Kidney (tissue), 13 donors: ENCODE measurements at regions not wholly inside any gene's neighbourhood (a gene's known extent, or its start where the extent isn't known, plus 50 kb on each side); places are given as distances from the start of the nearest gene placed in this dataset.

Experiments used
- DNase-seq, 5 donors: peaks; one replicate each; pipeline ENCODE4 v3.0.0-alpha.2; 2013 to 2020
- FAIRE-seq: peaks from 2 replicates; lab custom pipeline; 2012; peaks lifted over from hg19 to GRCh38; lab: Jason Lieb, UNC
- H3K27ac ChIP-seq, 2 donors: one replicate each; pipeline ENCODE4 v1.7.0; 2013; ENCODE audit warnings: low read depth in 2 of 2, low read length in 2 of 2, inconsistent platforms in 1 of 2
- H3K27me3 ChIP-seq: one replicate; pipeline ENCODE4 v1.7.1; 2013; ENCODE audit warnings: low read length, inconsistent platforms; ENCODE audit not compliant: control insufficient read depth, insufficient read depth
- H3K36me3 ChIP-seq, 3 donors: one replicate each; pipeline versions ENCODE4 v1.7.0 to v1.7.1; 2013; ENCODE audit warnings: low read length in 3 of 3, control low read depth in 1 of 3, inconsistent platforms in 1 of 3; ENCODE audit not compliant: insufficient read depth in 3 of 3, control insufficient read depth in 2 of 3
- H3K4me1 ChIP-seq, 3 donors: one replicate each; pipeline versions ENCODE4 v1.7.0 to v1.7.1; 2013; ENCODE audit warnings: low read length in 3 of 3, inconsistent platforms in 1 of 3, low read depth in 1 of 3; ENCODE audit not compliant: control insufficient read depth in 2 of 3, insufficient read depth in 2 of 3
- H3K4me3 ChIP-seq, 3 donors: one replicate each; pipeline versions ENCODE4 v1.7.0 to v1.8.1; 2013; ENCODE audit warnings: low read length in 3 of 3, control low read depth in 1 of 3, inconsistent platforms in 1 of 3
- H3K9ac ChIP-seq, 3 donors: one replicate each; pipeline versions ENCODE4 v1.7.0 to v1.7.1; 2013; ENCODE audit warnings: low read length in 3 of 3, control low read depth in 1 of 3, inconsistent platforms in 1 of 3
- H3K9me3 ChIP-seq, 3 donors: one replicate each; pipeline versions ENCODE4 v1.7.0 to v1.7.1; 2013; ENCODE audit warnings: low read length in 3 of 3, control low read depth in 1 of 3, inconsistent platforms in 1 of 3; ENCODE audit not compliant: control insufficient read depth in 2 of 3, insufficient read depth in 1 of 3
- CTCF ChIP-seq: IDR thresholded peaks from 3 replicates; pipeline ENCODE4 v1.5.1; 2012; ENCODE audit warnings: mild to moderate bottlenecking, moderate library complexity, borderline replicate concordance; ENCODE audit not compliant: insufficient read depth; ENCODE audit errors: extremely low read depth
- intact Hi-C: fragments of 100-400 bp; cut with DNase I; formaldehyde crosslinking; loops from one replicate; pipeline ENCODE4 v1.11.1; 2022
- donor health status: control.
- donor health status: control.
- donor health status: control.
- donor health status: control.
- donor health status: control.
- donor health status: DM: yes; HTN: yes; CAD: no.
- donor health status: Normal renal cell carcinoma (clear cell type).

GRCh38 chr10:65231148-65231547 is 1694.7 kb upstream of the LRRTM3 start:
- Histone ChIP-seq H3K4me3 (no peak overlapping the region), H3K36me3 (no peaks in the 10 kb centered on the region), H3K9me3 (no peaks in the 10 kb centered on the region), H3K9ac (no peak overlapping the region), H3K4me1 (no peaks in the 10 kb centered on the region), H3K27ac (no peak overlapping the region), H3K27me3 (no peaks in the 10 kb centered on the region)
- no peak for DNase-seq
- no peak for TF ChIP-seq CTCF
- intact Hi-C loops = no loop called here
- no peak for FAIRE-seq

GRCh38 chr10:65234261-65234660 is 1691.6 kb upstream of the LRRTM3 start:
- DNase-seq (no peak), FAIRE-seq (no peak)
- Histone ChIP-seq H3K4me1 (no peaks in the 10 kb centered on the region), H3K27me3 (no peaks in the 10 kb centered on the region), H3K9me3 (no peaks in the 10 kb centered on the region), H3K9ac (no peak overlapping the region), H3K27ac (no peak overlapping the region), H3K36me3 (no peaks in the 10 kb centered on the region), H3K4me3 (no peak overlapping the region)
- intact Hi-C loops = no loop called here
- no peak for TF ChIP-seq CTCF

DNA sequence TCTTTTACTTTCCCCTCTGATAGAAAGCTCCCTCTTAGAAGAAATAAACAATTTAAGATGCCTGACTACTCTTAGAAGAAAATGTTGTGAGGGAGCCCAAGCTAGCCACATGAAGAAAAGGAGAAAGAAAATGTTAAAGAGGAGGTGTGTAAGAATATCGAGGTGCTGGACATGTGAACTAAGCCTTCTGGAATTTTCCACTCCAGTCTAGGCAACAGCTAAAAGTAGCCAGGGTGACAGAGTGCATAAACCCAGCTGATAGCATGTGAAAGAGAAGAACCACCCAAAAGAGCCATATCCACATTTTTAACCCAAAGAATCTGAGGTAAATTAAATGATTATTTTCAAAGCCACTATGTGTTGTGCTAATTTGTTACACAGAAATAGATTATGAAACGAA is 1690.6 kb upstream of the LRRTM3 start:
- Histone ChIP-seq H3K4me3 (no peak overlapping the region), H3K27ac (no peak overlapping the region), H3K27me3 (no peaks in the 10 kb centered on the region), H3K36me3 (no peaks in the 10 kb centered on the region), H3K4me1 (no peaks in the 10 kb centered on the region), H3K9me3 (no peaks in the 10 kb centered on the region), H3K9ac (no peak overlapping the region)
- intact Hi-C loops = no loop called here
- no peak for DNase-seq
- no peak for FAIRE-seq
- no peak for TF ChIP-seq CTCF

GRCh38 chr10:65235846-65236245 is 1690.0 kb upstream of the LRRTM3 start:
- H3K36me3 ChIP-seq = no peaks in the 10 kb centered on the region
- no peaks in the 10 kb centered on the region for H3K4me1 ChIP-seq
- H3K9ac ChIP-seq = no peak overlapping the region
- H3K9me3 ChIP-seq = no peaks in the 10 kb centered on the region
- FAIRE-seq (no peak), DNase-seq (no peak)
- TF ChIP-seq CTCF = no peak
- H3K4me3 ChIP-seq = no peak overlapping the region
- H3K27me3 ChIP-seq = no peaks in the 10 kb centered on the region
- intact Hi-C loops = no loop called here
- H3K27ac ChIP-seq = no peak overlapping the region
